Cardiac muscle cell (in vitro differentiated cells and primary cell): ENCODE measurements at regions not wholly inside any gene's neighbourhood (a gene's known extent, or its start where the extent isn't known, plus 50 kb on each side); places are given as distances from the start of the nearest gene placed in this dataset.

ENCODE experiments used
- DNase-seq, 2 donors: peaks; one replicate each; pipeline versions ENCODE4 v3.0.0 to v3.0.0-alpha.2; 2010 to 2017; ENCODE audit warnings: low read depth in 1 of 2, low spot score in 1 of 2
- H3K27ac ChIP-seq: fragments of 200-600 bp; sonication (generic); 2 replicates; pipeline ENCODE4 v1.5.1; 2016
- H3K27me3 ChIP-seq: fragments of 200-600 bp; sonication (generic); 2 replicates; pipeline ENCODE4 v1.6.0; 2016; ENCODE audit warnings: control low read depth
- H3K36me3 ChIP-seq: fragments of 200-600 bp; sonication (generic); 2 replicates; pipeline ENCODE4 v1.5.1; 2016; ENCODE audit warnings: control low read depth
- H3K4me1 ChIP-seq: fragments of 200-600 bp; sonication (generic); 2 replicates; pipeline ENCODE4 v1.8.1; 2017; ENCODE audit warnings: low read depth, mild to moderate bottlenecking, mixed run types
- H3K4me3 ChIP-seq: fragments of 200-600 bp; sonication (generic); 2 replicates; pipeline ENCODE4 v1.5.1; 2016; ENCODE audit warnings: mild to moderate bottlenecking
- H3K9me3 ChIP-seq: fragments of 200-600 bp; sonication (generic); 2 replicates; pipeline ENCODE4 v1.5.1; 2017; ENCODE audit warnings: low read depth, mild to moderate bottlenecking, control low read depth
- CTCF ChIP-seq: IDR thresholded peaks from 2 replicates; pipeline ENCODE4 v1.5.1; 2012; ENCODE audit warnings: low read depth, mild to moderate bottlenecking, low read length

- no peak overlapping the region for H3K4me3 ChIP-seq
- H3K36me3 ChIP-seq, result no peaks in the 10 kb centered on the region
- H3K27me3 ChIP-seq, result no peaks in the 10 kb centered on the region
- no peaks in the 10 kb centered on the region for H3K4me1 ChIP-seq
- no peak for DNase-seq
- no peak for TF ChIP-seq CTCF
- no peaks in the 10 kb centered on the region for H3K9me3 ChIP-seq
- H3K27ac ChIP-seq, result no peak overlapping the region
These were observed 50.5 kb upstream of the MINAR1 start for GRCh38 chr15:79381593-79381992.
